GM21529 (cell line): ENCODE measurements at regions not wholly inside any gene's neighbourhood (a gene's known extent, or its start where the extent isn't known, plus 50 kb on each side); places are given as distances from the start of the nearest gene placed in this dataset.
"Not testable (repeated sequence)": the region's sequence is repeated elsewhere in the genome, so short reads cannot be mapped to it uniquely, and the experiment has no call there.

Experiments used
- ATAC-seq: cut with Tn5 transposase; IDR thresholded peaks from one replicate; pipeline ENCODE4 v1.9.1; 2021; ENCODE audit not compliant: unreplicated experiment

DNA sequence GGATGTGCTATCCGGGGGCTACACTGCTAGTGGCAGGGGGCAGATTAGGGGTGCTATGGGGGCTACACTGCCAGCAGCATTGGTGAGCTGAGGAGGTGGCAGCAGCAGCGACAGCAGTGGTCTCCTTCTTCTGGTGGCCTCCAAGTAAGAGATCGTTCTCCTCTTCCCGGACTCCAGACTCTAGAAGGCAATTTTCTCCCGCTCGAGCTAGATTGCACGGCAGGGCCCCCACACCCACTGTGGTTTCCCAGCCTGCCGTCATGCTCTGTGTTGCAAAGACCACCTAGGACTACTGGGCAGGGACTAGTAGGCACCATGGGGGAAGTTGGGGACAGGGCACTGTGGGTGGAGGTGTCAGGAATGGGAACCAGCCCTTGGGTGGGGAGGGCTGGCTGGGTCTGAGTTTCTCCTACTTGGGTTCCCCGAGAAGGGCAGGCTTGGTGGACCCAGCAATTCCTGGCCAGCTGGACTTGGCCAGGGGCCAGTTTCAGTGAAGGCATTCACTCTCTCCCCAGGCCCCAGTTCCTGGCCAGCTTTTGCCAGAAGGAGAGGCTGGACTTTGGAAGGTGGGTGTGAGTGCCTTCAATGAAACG lies 203.4 kb upstream of the WSB1 start:
- not testable (repeated sequence) for ATAC-seq

DNA sequence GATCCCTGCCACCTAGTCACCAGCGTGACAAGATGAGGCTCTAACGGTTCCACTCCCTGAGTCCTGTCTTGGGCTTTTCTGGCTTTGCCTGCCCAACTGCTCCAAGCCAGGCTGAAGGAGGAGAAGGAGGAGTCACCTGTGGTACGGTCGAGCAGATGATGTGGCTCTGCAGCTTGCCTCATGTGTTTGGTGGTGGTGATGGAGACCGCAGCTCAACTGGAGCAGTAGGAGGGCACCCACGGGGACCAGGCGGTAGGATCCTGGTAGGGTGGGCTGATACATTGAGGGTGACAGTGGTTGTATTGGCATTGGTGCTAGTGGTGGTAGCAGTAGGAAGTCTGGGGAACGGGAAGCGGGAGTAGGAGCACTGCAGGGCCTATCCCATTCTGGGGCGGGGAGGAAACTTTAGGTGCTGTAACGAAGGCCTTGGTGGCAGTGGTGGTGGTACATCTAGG lies 202.8 kb upstream of the WSB1 start:
- no peak for ATAC-seq

- not testable (repeated sequence) for ATAC-seq
Measured at GRCh38 chr17:27094179-27094578, 199.7 kb upstream of the WSB1 start.

DNA sequence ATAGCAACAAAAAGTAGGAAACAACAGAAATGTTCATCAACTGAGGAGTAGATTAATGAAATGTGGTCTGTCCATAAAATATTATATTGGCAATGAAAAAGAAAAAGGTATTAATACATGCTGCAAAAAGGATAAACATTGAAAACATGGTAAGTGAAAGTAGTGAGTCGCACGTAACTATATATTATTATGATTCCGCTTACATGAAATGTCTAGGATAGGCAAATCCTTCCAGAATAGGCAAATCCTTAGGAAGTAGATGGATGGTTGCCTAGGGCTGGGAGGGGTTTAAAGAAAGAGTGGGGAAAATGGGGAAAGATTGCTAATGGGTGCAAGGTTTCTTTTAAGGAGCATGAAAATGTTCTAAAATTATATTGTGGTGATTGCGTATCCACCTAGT lies 198.1 kb upstream of the WSB1 start:
- not testable (repeated sequence) for ATAC-seq

DNA sequence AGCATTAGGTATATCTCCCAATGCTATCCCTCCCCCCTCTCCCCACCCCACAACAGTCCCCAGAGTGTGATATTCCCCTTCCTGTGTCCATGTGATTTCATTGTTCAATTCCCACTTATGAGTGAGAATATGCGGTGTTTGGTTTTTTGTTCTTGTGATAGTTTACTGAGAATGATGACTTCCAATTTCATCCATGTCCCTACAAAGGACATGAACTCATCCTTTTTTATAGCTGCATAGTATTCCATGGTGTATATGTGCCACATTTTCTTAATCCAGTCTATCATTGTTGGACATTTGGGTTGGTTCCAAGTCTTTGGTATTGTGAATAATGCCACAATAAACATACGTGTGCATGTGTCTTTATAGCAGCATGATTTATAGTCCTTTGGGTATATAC lies 194.6 kb upstream of the WSB1 start:
- not testable (repeated sequence) for ATAC-seq

- ATAC-seq, result not testable (repeated sequence)
Measured at GRCh38 chr17:27104605-27105221, 189.2 kb upstream of the WSB1 start.

- no peak for ATAC-seq
Measured at GRCh38 chr17:27105636-27106035, 188.3 kb upstream of the WSB1 start.

GRCh38 chr17:27106347-27106981 lies 187.4 kb upstream of the WSB1 start:
- ATAC-seq, result no peak

DNA sequence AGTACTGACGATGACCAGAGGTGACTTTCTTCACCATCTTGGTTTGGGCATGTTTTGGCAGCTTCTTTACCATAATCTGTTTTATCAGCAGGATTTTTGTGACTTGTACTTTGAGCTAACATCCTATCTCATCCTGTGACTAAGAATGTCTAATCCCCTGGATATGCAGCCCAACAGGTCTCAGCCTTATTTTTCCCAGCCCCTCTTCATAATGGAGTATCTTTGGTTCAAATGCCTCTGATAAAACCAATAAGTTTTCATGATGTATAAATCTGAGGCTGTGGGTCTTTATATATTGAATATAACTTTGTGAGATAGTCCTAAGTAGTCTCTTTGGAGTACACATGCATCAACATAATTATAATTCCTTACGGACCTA lies 186.9 kb upstream of the WSB1 start:
- no peak for ATAC-seq

DNA sequence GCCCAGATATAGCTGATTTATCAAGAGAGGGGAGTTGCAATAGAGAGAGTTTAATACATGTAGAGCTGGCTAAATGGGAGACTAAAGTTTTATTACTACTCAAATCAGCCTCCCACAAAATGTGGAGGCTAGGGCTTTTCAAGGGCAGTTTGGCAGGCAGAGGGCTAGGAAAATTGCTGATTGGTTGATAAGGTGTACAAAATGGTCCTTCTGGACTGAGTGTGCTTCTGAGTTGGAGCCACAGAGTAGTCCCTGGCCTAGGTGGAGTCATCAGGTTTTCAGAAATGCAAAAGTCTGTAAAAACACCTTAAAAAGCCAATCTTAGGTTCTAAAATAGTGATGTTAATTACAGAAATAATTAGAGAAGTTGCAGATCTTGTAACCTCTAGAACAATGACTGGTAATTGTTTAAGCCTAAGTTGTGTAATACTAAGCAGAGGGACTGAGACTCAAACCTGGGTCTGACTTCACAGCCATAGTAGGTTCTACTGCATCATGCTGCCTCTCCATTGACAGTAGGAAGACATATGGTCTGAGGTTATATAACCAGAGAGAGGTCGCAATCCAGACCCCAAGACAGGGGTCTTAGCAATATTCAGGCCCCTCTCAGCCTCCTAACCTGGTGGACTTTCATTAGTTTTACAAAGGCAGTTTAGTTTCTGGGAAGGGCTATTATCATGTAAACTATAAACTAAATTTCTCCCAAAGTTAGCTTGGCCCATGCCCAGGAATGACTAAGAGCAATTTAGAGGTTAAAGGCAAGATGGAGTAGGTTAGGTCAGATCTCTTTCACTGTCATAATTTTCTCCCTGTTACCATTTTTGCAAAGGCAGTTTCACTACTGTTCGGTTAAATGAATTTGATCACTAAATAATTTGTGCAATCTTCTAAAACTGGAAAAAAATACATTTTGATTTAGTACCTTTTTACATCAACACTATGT lies 186.3 kb upstream of the WSB1 start:
- not testable (repeated sequence) for ATAC-seq

- no peak for ATAC-seq
Measured at GRCh38 chr17:27109346-27109745, 184.6 kb upstream of the WSB1 start.

DNA sequence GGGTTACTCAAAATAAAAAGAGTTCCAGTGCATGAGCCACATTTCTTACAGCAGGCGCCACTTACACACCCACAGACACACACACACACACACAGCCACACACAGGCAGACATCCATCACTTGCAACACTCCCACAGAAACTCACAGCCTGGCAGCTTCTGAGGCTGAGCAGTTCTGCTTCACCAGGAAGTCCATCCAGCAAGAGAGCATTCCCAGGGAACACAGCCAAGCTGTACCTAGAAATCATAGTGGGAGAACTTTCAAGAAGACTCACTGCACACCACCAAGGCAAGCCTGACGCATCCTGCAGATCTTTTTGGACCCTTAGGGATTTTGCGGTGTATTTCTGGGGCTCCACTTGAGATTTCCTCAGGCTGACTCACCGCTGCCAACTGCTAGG lies 140.9 kb upstream of the WSB1 start:
- no peak for ATAC-seq

- ATAC-seq, result no peak
Measured at GRCh38 chr17:27155866-27156265, 138.0 kb upstream of the WSB1 start.

- ATAC-seq, result no peak
Measured at GRCh38 chr17:27157297-27157696, 136.6 kb upstream of the WSB1 start.

GRCh38 chr17:27157898-27158297 lies 136.0 kb upstream of the WSB1 start:
- ATAC-seq, result no peak

DNA sequence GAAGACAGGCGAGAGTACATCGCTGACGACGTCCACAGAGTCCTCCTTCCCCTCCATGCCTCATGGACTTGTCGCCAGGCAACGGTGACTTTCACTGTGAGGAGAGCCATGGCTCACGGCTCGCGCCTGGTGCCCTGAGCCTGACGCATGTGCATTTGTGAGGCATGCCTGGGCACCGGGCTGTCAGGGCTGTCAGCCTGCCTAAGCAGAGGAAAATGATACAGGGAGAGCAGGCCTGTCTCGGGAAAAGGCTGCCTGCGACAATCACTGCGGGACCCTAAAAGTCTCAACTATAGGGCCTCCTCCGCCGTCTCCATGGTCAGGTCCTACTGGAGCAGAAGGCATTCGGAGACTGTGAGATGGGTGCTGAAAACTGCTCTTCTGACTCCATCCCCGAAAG lies 135.5 kb upstream of the WSB1 start:
- no peak for ATAC-seq

GRCh38 chr17:27180322-27180721 lies 113.6 kb upstream of the WSB1 start:
- ATAC-seq, result no peak

DNA sequence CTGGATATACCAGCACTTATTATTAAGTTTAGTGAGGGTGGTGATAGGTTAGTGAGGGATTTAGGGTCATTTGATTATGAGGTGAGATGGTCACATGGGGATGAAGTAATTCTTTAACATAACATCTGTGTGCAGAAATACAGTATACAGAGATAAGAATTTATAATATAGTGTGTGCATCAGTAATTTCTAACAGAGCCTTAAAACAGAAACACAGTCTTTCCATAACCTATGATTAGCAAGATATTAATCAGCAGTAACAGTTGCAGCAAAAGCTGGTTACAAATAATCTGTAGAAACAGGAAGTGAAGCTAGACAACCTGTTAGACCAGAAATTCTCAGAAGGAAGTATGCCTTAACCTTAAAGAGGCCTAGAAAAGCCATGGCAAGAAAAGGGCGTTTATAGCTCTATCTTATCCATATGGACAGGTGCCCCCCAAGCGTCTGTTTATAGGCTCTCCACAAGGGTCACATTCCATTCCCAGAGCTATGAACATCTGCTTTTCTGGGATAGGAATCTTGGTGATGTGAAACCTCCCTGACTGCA lies 112.5 kb upstream of the WSB1 start:
- not testable (repeated sequence) for ATAC-seq

DNA sequence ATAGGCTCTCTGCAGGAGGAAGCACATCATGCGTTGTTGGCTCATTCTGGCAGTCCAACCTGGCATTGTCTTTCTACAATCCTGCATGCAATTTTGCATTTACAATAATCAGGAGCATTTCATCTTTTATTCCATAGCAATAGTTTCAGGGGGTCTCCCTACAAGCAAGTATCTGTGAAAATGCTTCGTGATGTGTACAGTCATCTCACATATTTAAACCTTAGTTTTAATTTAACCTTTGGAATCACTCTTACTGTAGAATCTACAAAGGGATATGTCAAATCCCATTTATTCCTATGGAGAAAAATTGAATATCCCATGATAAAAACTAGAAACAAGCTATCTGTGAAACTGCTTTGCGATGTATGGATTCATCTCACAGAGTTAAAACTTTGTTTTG lies 112.0 kb upstream of the WSB1 start:
- no peak for ATAC-seq

DNA sequence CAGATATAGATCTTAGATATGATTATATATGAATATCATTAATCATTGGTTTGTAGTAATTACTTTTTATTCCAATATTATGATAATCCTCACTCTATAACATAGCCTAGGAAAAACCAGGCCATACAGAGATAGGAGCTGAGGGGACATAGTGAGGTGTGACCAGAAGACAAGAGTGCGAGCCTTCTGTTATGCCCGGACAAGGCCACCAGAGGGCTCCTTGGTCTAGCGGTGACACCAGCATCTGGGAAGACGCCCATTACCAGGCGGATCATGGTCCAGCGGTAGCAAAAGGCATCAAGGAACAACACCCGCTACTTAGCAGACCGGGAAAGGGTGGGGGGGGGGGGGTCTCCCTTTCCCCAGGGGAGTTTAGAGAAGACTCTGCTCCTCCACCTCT lies 96.4 kb upstream of the WSB1 start:
- not testable (repeated sequence) for ATAC-seq

- ATAC-seq, result no peak
Measured at GRCh38 chr17:27199948-27200347, 94.0 kb upstream of the WSB1 start.
